ENCODE measurements at regions not wholly inside any gene's neighbourhood (a gene's known extent, or its start where the extent isn't known, plus 50 kb on each side); places are given as distances from the start of the nearest gene placed in this dataset.

DNA sequence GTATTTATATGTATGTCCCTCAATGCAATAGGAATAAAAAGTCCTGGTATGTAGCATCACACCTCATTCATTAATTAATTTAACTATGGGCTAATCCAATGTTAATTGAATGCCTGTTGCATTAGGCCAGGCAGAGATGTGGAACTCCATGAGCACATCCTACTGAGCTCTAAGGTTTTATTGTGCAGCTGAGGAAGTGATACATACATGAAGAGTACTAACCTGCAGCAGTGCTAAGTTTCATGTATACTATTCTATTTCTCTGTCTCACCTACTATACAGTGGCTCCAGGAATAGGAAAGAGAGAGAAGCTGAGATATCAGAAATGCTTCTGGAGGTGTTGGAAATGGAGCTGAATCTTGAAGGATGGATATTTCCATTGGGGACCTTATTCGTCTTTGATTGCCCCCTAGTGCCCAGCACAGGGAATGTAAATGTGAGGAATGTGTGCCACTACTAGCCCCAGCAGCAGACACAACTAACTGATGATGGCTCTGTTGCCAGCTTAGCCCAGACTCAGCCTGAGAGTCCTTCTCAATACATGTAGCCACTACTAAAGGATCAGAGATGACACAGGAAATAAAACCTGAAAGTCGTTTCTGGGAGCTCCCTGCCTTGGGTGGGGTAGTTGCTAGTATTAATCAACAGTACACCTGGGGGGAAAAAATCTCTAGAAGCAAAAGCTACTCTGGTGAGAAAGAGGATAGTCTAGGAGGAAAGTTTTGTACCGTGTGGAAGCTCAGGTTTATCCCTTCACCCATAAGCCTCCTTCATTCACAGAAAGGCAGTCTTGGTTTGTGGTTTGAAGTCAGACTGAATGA lies 173.3 kb upstream of the FOXD3 start:
- no peaks in the 10 kb centered on the region for H3K36me3 ChIP-seq (replicated peaks)
- in situ Hi-C loops (cut with MboI; ENCODE audit: low sequenced_read_pairs), result loop anchor here (25.0 kb wide), 1 partner anchor 312 kb away; no protein-coding TSS in a partner anchor
- no peaks in the 10 kb centered on the region for H3K9me3 ChIP-seq
- H3K27me3 ChIP-seq (ENCODE audit: low read depth), result no peaks in the 10 kb centered on the region
- no peak overlapping the region for H3K4me3 ChIP-seq
- H3K4me1 ChIP-seq, result no peaks in the 10 kb centered on the region
- DNase-seq (ENCODE audit: low spot score in 2 of 2), result peak; percentile 64 to 72

DNA sequence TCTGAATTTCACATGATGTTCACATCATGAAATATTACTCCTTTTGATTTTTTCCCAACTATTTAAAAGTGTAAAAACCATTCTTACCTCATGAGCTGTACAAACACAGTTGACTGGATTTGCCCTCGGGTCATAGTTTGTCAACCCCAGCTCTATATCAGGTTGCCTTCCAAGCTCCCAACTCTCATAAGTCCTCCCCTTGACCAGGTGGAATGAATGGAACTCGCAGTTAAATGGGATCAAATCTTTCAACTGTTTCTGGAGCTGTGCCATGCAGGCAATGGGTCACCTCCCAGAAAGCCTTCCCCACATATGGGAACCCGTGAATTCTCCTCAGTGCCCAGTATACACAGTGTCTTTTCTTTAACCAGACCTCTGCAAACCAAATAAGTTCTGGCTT lies 169.8 kb upstream of the FOXD3 start:
- Histone ChIP-seq H3K9me3 (no peaks in the 10 kb centered on the region), H3K4me1 (no peaks in the 10 kb centered on the region), H3K4me3 (no peak overlapping the region), H3K27me3 (ENCODE audit: low read depth) (no peaks in the 10 kb centered on the region), H3K36me3 (replicated peaks) (no peaks in the 10 kb centered on the region)
- DNase-seq (ENCODE audit: low spot score in 2 of 2), result no peak
- in situ Hi-C loops (cut with MboI; ENCODE audit: low sequenced_read_pairs), result no loop called here

DNA sequence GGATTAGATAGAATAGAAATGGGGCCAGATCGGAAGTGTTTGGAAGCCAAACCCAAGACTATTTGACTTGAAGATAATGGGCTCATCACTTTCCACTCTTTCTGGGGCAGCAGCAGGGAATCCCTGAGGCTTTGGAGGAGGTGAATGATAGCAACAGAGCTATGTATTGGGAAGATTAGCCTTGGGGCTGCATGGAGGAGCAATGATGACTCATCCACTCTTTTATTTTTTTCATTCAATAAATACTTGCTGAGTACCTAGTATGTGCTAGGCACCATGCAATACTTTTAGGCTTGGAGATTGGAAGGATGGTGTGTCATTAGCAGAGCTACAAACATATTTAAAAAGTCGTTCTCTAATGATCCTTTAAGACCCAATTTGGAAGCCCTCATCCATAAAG lies 166.9 kb upstream of the FOXD3 start:
- Histone ChIP-seq H3K27me3 (ENCODE audit: low read depth) (no peaks in the 10 kb centered on the region), H3K9me3 (no peaks in the 10 kb centered on the region), H3K36me3 (replicated peaks) (no peaks in the 10 kb centered on the region), H3K4me3 (no peak overlapping the region), H3K4me1 (no peaks in the 10 kb centered on the region)
- DNase-seq (ENCODE audit: low spot score in 2 of 2), result no peak
- in situ Hi-C loops (cut with MboI; ENCODE audit: low sequenced_read_pairs), result no loop called here

DNA sequence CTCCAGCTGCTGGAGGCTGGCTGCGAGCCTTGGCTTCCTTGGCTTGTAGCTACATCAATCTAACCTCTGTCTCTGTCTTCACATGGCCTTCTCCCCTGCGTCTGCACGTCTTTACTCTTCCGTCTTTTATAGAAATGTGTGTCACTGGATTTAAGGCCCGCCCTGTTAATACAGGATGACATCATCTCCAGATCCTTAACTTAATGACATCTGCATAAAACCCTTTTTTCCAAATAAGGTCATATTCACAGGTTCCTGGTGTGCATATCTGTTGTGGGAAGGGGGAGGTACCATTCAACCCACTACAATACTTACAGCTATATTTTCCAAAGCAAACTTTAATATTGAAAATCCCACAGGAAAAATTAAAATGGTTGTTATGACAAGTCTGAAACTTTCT lies 165.3 kb upstream of the FOXD3 start:
- no peaks in the 10 kb centered on the region for H3K36me3 ChIP-seq (replicated peaks)
- no peak overlapping the region for H3K4me3 ChIP-seq
- DNase-seq (ENCODE audit: low spot score in 2 of 2), result no peak
- H3K4me1 ChIP-seq, result no peaks in the 10 kb centered on the region
- no peaks in the 10 kb centered on the region for H3K9me3 ChIP-seq
- in situ Hi-C loops (cut with MboI; ENCODE audit: low sequenced_read_pairs), result no loop called here
- H3K27me3 ChIP-seq (ENCODE audit: low read depth), result no peaks in the 10 kb centered on the region

DNA sequence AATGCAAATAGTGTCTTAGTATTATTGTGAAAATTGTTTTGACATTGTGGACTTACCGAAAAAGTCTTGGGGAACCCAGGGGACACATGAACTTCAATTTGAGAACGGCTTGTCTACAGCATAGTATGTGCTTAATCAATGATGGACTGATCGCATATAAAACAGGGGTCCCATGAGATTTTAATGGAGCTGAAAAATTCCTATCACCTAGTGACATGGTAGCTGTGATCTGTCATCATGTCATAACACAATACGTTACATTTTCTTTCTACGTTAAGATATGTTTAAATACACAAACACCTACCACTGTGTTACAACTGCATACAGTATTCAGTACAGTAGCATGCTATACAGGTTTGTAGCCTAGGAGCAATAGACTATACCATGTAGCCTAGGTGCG lies 153.3 kb upstream of the FOXD3 start:
- DNase-seq (ENCODE audit: low spot score in 2 of 2), result no peak
- Histone ChIP-seq H3K9me3 (no peaks in the 10 kb centered on the region), H3K4me1 (peaks cover 3% of the 10 kb centered on the region; the same call in 1 of the 2 replicates), H3K27me3 (ENCODE audit: low read depth) (no peaks in the 10 kb centered on the region), H3K4me3 (no peak overlapping the region), H3K36me3 (replicated peaks) (no peaks in the 10 kb centered on the region)
- in situ Hi-C loops (cut with MboI; ENCODE audit: low sequenced_read_pairs), result no loop called here

DNA sequence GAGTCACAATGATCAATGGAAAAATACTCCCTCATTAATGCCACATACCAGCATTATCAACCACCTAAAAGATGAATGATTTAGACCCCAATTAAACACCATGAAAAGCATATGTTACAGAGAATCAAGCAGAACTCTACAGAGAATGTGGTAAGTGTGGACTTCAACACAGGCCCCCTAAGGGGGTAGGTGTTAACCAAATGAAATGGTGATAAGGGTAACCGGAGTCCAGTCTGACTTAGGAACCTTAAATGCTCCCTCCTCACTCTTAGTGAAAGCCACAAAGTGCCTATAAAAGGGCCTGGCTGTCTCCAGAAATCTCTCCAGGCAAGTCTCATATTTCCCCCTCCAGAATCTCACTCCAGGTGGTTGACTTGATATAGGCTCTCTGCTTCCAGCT lies 149.2 kb upstream of the FOXD3 start:
- Histone ChIP-seq H3K4me3 (no peak overlapping the region), H3K36me3 (replicated peaks) (no peaks in the 10 kb centered on the region), H3K9me3 (no peaks in the 10 kb centered on the region; the same call in 1 of the 2 replicates), H3K27me3 (ENCODE audit: low read depth) (no peaks in the 10 kb centered on the region), H3K4me1 (no peaks in the 10 kb centered on the region)
- no peak for DNase-seq (ENCODE audit: low spot score in 2 of 2)
- in situ Hi-C loops (cut with MboI; ENCODE audit: low sequenced_read_pairs), result no loop called here

DNA sequence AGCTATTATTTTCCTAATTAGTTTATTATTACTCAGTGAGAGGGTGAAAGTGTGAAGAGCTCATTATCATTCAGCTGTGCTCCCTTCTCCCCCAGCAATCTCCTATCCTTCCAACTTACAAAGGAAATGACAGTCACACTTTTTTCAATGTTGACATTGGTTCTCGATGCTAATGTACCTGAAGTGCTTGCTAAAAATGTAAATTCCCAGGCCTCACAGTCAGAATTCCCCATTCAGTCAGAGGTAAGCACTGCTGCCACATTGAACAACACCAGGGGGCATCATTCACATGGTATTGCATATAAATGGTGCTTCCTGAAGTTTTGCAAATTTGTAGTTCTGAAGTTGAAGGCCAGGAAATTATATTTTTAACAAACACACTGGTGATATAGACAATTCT lies 132.7 kb upstream of the FOXD3 start:
- H3K27me3 ChIP-seq (ENCODE audit: low read depth), result peaks cover 4% of the 10 kb centered on the region; the same call in 1 of the 2 replicates
- peak; percentile 24 to 62 for DNase-seq (ENCODE audit: low spot score in 2 of 2)
- H3K9me3 ChIP-seq, result no peaks in the 10 kb centered on the region
- H3K36me3 ChIP-seq (replicated peaks), result no peaks in the 10 kb centered on the region
- no peak overlapping the region for H3K4me3 ChIP-seq
- in situ Hi-C loops (cut with MboI; ENCODE audit: low sequenced_read_pairs), result loop anchor here (25.0 kb wide), 1 partner anchor 248 kb away; no protein-coding TSS in a partner anchor
- no peaks in the 10 kb centered on the region for H3K4me1 ChIP-seq

DNA sequence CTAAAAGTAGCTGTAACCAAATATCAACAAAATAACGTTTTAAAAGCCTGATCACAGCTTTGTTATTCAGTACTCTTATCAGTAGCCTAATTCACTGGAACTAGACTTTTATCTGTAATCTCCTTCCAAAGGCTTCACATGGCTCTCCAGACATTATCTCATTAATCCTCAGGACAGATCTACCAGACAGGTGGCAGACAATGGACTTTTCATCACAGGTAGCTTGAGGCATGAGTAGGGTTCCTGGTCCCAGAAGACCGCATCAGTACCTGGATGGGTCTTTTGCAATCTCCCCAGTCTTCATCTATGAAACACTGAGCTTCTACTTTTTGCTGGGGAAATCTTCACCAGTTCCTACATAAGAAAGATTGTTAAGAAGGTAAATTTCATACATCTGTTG lies 132.2 kb upstream of the FOXD3 start:
- Histone ChIP-seq H3K9me3 (no peaks in the 10 kb centered on the region), H3K27me3 (ENCODE audit: low read depth) (peaks cover 4% of the 10 kb centered on the region; the same call in 1 of the 2 replicates), H3K36me3 (replicated peaks) (no peaks in the 10 kb centered on the region), H3K4me3 (no peak overlapping the region), H3K4me1 (no peaks in the 10 kb centered on the region)
- no peak for DNase-seq (ENCODE audit: low spot score in 2 of 2)
- in situ Hi-C loops (cut with MboI; ENCODE audit: low sequenced_read_pairs), result loop anchor here (25.0 kb wide), 1 partner anchor 247 kb away; no protein-coding TSS in a partner anchor

DNA sequence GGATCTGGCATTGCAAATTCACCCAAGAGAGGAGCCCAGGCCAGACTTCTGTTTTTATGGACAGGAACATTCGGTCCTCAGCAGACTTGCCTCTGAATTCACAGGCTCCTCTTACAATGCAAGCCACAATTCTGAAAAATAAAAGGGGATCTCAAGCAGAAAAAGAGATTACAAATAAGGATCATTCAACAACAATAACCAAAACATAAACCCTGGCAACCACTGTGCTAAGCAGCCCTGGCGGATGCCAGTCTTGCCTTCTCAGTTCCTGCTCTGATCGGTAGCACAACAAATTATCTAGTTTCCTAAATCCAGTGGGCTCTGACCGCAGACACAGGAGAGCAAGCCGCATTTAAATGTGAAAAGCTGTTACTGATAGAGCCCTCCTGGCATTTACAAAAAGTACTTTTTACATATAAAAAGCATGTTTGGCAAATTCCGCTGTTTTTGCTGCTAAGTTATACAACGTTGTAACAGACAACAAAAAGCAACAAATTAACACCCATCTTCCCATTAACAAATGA lies 123.4 kb upstream of the FOXD3 start:
- Histone ChIP-seq H3K27me3 (ENCODE audit: low read depth) (peaks cover 4% of the 10 kb centered on the region), H3K4me3 (no peak overlapping the region), H3K36me3 (replicated peaks) (no peaks in the 10 kb centered on the region), H3K9me3 (no peaks in the 10 kb centered on the region), H3K4me1 (peaks cover 31% of the 10 kb centered on the region)
- in situ Hi-C loops (cut with MboI; ENCODE audit: low sequenced_read_pairs), result loop anchor here (25.0 kb wide), 1 partner anchor 238 kb away; no protein-coding TSS in a partner anchor
- peak; percentile 63 to 84 for DNase-seq (ENCODE audit: low spot score in 2 of 2)

DNA sequence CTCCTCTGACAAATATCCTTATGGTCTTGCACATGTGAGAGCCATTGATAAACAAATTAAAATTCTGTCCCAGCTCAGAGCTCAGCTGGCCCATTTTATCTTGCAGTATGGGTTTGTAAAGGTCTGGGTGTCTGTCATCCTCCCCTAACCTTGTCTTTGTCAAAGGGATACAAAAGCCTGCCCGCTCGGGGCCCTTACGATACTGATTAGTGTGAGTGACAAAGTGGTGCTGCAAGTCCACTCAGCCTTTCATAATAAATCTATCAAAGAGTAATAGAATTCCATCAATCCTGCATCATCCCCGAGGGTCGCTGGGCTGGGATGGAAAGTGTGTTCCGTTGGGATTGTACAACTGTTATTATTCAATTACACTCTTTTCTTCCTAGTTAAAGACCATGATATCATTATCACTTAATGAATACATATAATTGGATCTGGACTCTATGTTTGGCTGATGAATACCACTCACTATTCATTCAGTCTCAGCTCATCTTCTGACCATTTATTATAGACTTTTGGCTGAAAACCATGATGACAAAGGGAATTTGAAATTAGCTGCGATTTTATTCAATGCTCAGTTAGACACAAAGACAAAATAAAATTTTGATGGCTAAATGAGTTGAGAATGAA lies 122.5 kb upstream of the FOXD3 start:
- in situ Hi-C loops (cut with MboI; ENCODE audit: low sequenced_read_pairs), result loop anchor here (25.0 kb wide), 1 partner anchor 237 kb away; no protein-coding TSS in a partner anchor
- Histone ChIP-seq H3K9me3 (no peaks in the 10 kb centered on the region), H3K27me3 (ENCODE audit: low read depth) (peaks cover 4% of the 10 kb centered on the region), H3K36me3 (replicated peaks) (no peaks in the 10 kb centered on the region), H3K4me3 (no peak overlapping the region), H3K4me1 (peaks cover 31% of the 10 kb centered on the region)
- peak; percentile 80 to 83 for DNase-seq (ENCODE audit: low spot score in 2 of 2)

DNA sequence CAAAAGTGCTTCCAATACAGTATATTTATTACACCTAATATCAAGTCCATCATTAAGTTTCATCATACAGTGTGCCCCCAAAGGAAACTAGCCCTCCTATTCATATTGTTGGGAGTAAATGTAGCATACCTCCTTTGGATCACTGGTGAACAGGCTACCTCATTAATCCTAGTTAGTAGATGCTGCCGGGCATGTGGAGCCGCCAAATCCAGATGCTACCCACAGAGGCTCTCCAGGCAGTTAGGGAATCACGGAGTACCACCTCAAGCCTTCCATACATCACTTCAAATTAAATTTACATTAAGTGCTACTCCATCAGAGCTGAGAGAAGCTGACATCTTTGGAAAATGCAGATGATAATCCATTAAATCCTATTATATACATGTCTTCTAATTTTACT lies 121.7 kb upstream of the FOXD3 start:
- Histone ChIP-seq H3K27me3 (ENCODE audit: low read depth) (peaks cover 4% of the 10 kb centered on the region), H3K4me1 (peaks cover 31% of the 10 kb centered on the region)
- in situ Hi-C loops (cut with MboI; ENCODE audit: low sequenced_read_pairs), result no loop called here

DNA sequence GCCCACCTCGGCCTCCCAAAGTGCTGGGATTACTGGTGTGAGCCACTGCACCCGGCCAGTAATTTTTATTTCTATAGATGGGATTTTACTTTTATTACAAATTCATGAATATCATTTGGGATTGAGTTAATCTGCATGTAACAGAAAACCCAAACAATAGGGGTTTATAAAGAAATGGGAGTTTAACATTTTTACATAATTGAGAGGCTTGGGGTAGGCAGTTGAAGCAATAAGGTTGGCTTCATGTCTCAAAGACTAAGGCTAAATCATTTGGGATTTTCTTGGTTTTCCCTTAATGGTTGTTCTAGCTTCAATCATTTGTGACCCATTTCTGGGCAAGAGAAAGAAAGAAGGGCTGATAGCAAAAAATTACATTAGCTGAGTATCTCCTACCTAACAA lies 118.7 kb upstream of the FOXD3 start:
- in situ Hi-C loops (cut with MboI; ENCODE audit: low sequenced_read_pairs), result no loop called here
- Histone ChIP-seq H3K9me3 (no peaks in the 10 kb centered on the region), H3K4me3 (no peak overlapping the region), H3K4me1 (peaks cover 20% of the 10 kb centered on the region), H3K36me3 (replicated peaks) (no peaks in the 10 kb centered on the region), H3K27me3 (ENCODE audit: low read depth) (peaks cover 4% of the 10 kb centered on the region)
- DNase-seq (ENCODE audit: low spot score in 2 of 2), result peak in 1 of 2 experiments; percentile 61

More for the DNA sequence above, 121.7 kb upstream of the FOXD3 start:
- peak; percentile 23 to 29 for DNase-seq (ENCODE audit: low spot score in 2 of 2)
- no peak overlapping the region for H3K4me3 ChIP-seq
- H3K9me3 ChIP-seq, result no peaks in the 10 kb centered on the region
- H3K36me3 ChIP-seq (replicated peaks), result no peaks in the 10 kb centered on the region

DNA sequence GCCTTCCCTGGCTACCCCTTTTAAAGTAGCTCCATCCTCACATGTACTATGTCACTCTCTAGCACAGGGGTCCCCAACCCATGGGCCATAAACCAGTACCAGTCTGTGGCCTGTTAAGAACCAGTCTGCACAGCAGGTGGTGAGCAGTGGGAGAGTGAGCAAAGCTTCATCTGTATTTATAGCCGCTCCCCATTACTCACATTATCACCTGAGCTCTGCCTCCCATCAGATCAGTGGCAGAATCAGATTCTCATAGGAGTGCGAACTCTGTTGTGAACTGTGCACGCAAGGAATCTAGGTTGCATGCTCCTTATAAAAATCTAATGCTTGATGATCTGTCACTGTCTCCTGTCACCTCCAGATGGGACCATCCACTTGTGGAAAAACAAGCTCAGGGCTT lies 116.6 kb upstream of the FOXD3 start:
- in situ Hi-C loops (cut with MboI; ENCODE audit: low sequenced_read_pairs), result no loop called here
- H3K36me3 ChIP-seq (replicated peaks), result no peaks in the 10 kb centered on the region
- H3K4me3 ChIP-seq, result no peak overlapping the region
- H3K9me3 ChIP-seq, result no peaks in the 10 kb centered on the region
- H3K27me3 ChIP-seq (ENCODE audit: low read depth), result peaks cover 2% of the 10 kb centered on the region; the same call in 1 of the 2 replicates
- DNase-seq (ENCODE audit: low spot score in 2 of 2), result no peak
- H3K4me1 ChIP-seq, result peaks cover 3% of the 10 kb centered on the region

DNA sequence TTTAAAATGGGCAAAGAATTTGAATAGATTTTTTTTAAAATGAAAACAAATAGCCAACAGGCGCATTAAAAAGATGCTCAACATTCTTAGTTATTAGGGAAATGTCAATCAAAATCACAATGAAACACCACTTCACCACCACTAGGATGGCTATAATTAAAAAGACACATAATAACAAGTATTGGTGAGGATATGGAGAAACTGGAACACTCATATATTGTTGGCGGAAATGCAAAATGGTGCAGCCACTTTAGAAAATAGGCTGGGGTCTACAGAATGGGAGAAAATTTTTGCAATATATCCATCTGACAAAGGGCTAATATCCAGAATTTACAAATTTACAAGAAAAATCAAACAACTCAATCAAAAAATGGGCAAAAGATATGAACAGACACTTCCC lies 107.8 kb upstream of the FOXD3 start:
- in situ Hi-C loops (cut with MboI; ENCODE audit: low sequenced_read_pairs), result no loop called here
- H3K27me3 ChIP-seq (ENCODE audit: low read depth), result peaks cover 3% of the 10 kb centered on the region; the same call in 1 of the 2 replicates
- no peak for DNase-seq (ENCODE audit: low spot score in 2 of 2)
- H3K36me3 ChIP-seq (replicated peaks), result no peaks in the 10 kb centered on the region
- no peak overlapping the region for H3K4me3 ChIP-seq
- no peaks in the 10 kb centered on the region for H3K9me3 ChIP-seq
- H3K4me1 ChIP-seq, result no peaks in the 10 kb centered on the region
